ENCODE measurements at regions not wholly inside any gene's neighbourhood (a gene's known extent, or its start where the extent isn't known, plus 50 kb on each side); places are given as distances from the start of the nearest gene placed in this dataset.
"Not testable (repeated sequence)": the region's sequence is repeated elsewhere in the genome, so short reads cannot be mapped to it uniquely, and the experiment has no call there.

GRCh38 chr10:36574207-36574606 lies 551.2 kb upstream of the ANKRD30A start:
- DNase-seq (ENCODE audit: low read depth in 4 of 4, low spot score in 3 of 4), result no peak

GRCh38 chr10:36573246-36573645 lies 552.2 kb upstream of the ANKRD30A start:
- DNase-seq (ENCODE audit: low read depth in 4 of 4, low spot score in 3 of 4), result no peak

DNA sequence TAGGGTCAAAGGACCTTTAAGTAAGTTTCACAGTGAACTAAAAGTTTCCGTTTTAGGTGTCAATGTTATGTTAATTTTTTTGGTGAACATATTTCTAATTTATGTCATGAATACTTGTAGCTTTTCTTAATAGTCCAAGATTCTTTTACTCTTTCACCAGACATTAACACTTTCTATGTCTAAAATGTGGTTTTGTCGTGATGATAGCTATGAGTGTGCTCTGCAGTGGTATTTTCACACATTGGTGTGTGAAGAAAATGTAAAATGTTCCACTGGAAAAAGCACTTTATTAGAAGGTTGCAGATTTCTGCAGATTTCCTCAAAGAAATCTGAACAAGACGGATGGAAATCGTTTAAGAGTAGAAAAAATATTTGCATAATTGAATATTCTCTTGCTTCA lies 561.0 kb upstream of the ANKRD30A start:
- DNase-seq (ENCODE audit: low read depth in 4 of 4, low spot score in 3 of 4), result no peak

DNA sequence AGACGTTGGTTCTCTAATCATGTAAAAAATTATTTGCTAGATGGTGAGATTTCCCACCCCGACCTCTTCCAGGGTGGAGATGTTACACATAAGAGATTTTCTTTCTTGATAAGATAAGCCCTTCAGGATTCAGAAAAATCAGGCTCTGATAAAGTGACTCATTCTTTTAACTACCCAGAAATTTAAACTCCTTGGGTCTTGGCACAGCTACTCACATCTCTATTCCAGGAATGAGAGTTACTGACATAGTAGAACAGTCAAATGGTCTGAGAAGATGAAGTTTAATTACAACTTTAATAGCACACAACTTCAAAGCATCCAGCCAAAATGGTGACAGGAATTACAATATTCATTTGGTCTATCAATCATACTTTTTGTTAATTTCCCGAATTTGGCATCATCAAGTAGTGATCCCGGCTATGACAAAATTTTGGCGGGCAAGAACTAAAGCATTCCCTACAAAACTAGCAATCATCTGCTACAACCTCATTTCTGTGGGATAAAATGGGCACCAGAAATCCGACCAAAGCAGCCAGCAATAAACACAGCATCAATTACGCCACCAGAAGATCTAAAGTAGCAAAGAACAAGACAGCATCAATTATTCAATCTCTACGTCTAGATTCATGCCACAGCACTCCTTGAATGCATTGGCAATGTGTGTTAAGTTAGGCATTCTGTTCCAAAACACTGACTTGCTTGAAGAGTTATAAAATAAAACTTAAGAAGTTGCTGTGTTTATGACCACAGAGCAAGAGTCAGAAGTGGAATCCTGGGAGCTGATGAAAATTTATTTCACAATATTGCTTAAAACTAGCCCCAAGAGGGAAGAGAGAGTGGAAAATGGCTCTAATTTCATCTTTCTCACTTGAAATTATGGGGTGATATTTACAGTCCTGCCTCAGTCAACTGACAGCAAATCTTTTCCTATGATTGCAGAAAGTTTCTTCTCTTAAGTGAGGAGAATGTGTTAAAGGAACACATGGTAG lies 565.7 kb upstream of the ANKRD30A start:
- DNase-seq (ENCODE audit: low read depth in 4 of 4, low spot score in 3 of 4), result no peak

- no peak for DNase-seq (ENCODE audit: low read depth in 4 of 4, low spot score in 3 of 4)
Observed at GRCh38 chr10:36556468-36556867, 568.9 kb upstream of the ANKRD30A start.

GRCh38 chr10:36555036-36555435 lies 570.4 kb upstream of the ANKRD30A start:
- no peak for DNase-seq (ENCODE audit: low read depth in 4 of 4, low spot score in 3 of 4)

GRCh38 chr10:36547965-36548364 lies 577.4 kb upstream of the ANKRD30A start:
- DNase-seq (ENCODE audit: low read depth in 4 of 4, low spot score in 3 of 4), result no peak

GRCh38 chr10:36542493-36542892 lies 582.9 kb upstream of the ANKRD30A start:
- no peak for DNase-seq (ENCODE audit: low read depth in 4 of 4, low spot score in 3 of 4)

GRCh38 chr10:36540611-36541010 lies 584.8 kb upstream of the ANKRD30A start:
- no peak for DNase-seq (ENCODE audit: low read depth in 4 of 4, low spot score in 3 of 4)

GRCh38 chr10:36538953-36539586 lies 586.3 kb upstream of the ANKRD30A start:
- DNase-seq (ENCODE audit: low read depth in 4 of 4, low spot score in 3 of 4), result no peak

DNA sequence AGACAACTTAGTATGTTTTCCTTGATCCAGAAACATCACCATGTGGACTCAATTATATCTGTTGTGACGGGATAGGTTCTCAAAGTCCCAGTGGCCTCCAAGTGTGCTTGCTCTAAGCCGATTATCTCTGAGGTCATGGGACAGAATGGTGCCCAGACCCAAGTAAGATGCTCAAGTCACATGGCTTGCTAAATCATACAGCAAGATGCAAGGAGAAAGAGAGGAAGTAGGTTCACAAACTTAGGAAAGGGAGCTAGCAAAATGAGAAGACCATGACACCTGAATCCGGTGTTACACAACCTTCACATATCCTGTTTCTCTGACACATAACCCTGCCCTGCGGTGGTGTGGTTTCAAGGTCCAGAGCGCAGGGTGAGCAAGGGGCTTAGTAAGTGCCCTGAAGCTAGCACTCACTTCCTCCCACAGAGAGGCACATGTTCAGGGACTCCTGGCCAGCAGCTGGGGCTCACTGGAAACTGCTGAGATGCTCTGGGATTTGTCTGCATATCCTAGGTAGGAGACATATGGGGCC lies 590.9 kb upstream of the ANKRD30A start:
- DNase-seq (ENCODE audit: low read depth in 4 of 4, low spot score in 3 of 4), result no peak

- no peak for DNase-seq (ENCODE audit: low read depth in 4 of 4, low spot score in 3 of 4)
Observed at GRCh38 chr10:36533861-36534260, 591.5 kb upstream of the ANKRD30A start.

DNA sequence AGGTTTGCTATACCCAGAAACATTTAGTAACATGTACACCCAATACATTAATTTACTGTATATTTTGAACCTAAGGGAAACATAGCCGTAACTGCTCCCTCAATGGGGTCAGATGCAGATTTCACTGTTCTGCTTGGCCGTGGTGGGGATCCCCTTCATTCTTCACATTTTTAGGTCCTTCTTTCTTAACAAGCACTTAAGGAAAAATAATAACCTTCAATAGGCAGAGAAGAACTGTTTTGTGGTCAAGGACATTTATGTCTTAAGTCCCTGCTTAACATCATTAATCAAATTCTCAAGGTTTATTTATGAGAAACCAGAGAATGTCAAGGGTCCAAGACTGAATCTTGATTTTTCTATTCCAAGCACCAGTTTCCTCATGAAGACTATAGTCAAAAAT lies 592.1 kb upstream of the ANKRD30A start:
- no peak for DNase-seq (ENCODE audit: low read depth in 4 of 4, low spot score in 3 of 4)

GRCh38 chr10:36531621-36532020 lies 593.8 kb upstream of the ANKRD30A start:
- no peak for DNase-seq (ENCODE audit: low read depth in 4 of 4, low spot score in 3 of 4)

- no peak for DNase-seq (ENCODE audit: low read depth in 4 of 4, low spot score in 3 of 4)
Observed at GRCh38 chr10:36526033-36526432, 599.4 kb upstream of the ANKRD30A start.

DNA sequence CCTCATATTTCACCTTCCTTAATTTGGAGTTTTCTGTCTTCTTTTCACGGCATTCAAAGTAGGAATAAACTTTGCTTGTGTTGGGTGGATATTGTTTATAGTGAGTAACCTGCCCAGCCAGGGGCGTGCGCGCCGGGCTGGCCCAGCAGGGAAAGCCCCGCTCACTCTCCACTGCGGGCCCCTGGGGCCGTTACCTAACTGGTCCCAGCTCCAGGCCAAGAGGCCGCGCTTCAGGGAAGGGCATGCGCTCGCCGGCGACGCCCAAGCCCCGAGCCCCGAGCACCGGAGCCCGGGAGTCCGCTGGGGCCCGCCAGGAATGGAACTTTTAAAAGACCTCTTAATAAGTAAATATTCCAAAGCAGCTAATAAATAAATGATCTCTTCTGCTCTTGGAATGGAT lies 601.3 kb upstream of the ANKRD30A start:
- not testable (repeated sequence) for DNase-seq (ENCODE audit: low read depth in 4 of 4, low spot score in 3 of 4)

- DNase-seq (ENCODE audit: low read depth in 4 of 4, low spot score in 3 of 4), result no peak
Observed at GRCh38 chr10:36519909-36520308, 605.5 kb upstream of the ANKRD30A start.

GRCh38 chr10:36516281-36516680 lies 609.1 kb upstream of the ANKRD30A start:
- DNase-seq (ENCODE audit: low read depth in 4 of 4, low spot score in 3 of 4), result no peak

GRCh38 chr10:36515319-36515718 lies 610.1 kb upstream of the ANKRD30A start:
- no peak for DNase-seq (ENCODE audit: low read depth in 4 of 4, low spot score in 3 of 4)

GRCh38 chr10:36507715-36508114 lies 617.7 kb upstream of the ANKRD30A start:
- no peak for DNase-seq (ENCODE audit: low read depth in 4 of 4, low spot score in 3 of 4)

DNA sequence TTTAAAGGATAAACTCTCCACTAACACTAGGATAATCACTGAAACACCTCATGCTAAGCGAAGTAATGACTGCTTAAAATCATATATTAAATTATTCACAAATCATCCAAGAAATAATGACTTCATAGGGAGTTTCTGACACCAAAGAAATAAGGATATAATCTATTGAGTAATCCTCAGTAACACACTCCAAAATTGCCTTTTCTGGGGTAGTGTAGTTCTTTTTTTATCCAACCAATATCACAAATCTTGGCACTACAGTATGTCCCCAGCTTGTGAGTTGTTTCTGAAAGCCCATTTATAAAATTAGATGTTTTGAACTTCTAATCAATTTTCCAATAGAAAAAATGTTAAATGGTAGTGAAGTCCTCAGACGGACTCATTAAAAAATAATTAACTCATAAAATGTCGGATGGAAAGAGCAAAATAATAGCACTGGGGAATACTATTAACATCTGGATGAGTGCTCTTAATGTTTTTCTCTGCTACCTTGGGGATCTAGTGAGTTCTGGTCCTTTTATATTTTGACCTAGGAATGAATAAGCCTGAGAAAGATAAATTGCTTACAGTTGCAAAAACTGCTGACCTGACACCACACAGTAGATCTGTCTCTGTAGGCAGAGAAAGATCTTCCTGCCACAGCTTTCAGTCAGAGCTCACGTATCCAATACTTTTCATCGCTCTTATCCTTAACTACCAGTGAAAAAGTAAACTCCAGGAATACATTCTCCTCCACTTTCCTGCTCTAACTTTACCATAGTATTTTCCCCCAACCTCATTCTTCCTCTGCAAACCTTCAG lies 618.5 kb upstream of the ANKRD30A start:
- DNase-seq (ENCODE audit: low read depth in 4 of 4, low spot score in 3 of 4), result no peak
